ENCODE measurements at regions not wholly inside any gene's neighbourhood (a gene's known extent, or its start where the extent isn't known, plus 50 kb on each side); places are given as distances from the start of the nearest gene placed in this dataset.

DNA sequence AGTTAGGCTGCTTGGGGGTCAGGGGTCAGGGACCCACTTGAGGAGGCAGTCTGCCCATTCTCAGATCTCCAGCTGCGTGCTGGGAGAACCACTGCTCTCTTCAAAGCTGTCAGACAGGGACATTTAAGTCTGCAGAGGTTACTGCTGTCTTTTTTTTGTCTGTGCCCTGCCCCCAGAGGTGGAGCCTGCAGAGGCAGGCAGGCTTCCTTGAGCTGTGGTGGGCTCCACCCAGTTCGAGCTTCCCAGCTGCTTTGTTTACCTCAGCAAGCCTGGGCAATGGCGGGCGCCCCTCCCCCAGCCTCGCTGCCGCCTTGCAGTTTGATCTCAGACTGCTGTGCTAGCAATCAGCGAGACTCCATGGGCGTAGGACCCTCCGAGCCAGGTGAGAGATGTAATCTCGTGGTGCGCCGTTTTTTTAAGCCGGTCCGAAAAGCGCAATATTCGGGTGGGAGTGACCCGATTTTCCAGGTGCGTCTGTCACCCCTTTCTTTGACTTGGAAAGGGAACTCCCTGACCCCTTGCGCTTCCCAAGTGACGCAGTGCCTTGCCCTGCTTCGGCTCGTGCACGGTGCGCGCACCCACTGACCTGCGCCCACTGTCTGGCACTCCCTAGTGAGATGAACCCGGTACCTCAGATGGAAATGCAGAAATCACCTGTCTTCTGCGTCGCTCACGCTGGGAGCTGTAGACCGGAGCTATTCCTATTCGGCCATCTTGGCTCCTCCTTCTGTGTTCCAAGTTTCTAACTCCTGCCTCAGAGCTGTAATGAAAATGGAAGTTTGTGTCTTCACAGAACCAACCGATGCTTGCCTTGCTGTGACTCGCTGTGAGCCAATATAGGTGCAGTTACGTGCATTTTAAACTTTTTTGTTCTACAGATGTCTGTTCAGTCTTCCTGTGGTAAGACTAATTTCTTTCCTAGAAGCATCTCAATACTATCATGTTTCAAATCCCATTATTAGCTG is 156.8 kb upstream of the RPS23 start (continued):
- TF ChIP-seq, protein P1, sequence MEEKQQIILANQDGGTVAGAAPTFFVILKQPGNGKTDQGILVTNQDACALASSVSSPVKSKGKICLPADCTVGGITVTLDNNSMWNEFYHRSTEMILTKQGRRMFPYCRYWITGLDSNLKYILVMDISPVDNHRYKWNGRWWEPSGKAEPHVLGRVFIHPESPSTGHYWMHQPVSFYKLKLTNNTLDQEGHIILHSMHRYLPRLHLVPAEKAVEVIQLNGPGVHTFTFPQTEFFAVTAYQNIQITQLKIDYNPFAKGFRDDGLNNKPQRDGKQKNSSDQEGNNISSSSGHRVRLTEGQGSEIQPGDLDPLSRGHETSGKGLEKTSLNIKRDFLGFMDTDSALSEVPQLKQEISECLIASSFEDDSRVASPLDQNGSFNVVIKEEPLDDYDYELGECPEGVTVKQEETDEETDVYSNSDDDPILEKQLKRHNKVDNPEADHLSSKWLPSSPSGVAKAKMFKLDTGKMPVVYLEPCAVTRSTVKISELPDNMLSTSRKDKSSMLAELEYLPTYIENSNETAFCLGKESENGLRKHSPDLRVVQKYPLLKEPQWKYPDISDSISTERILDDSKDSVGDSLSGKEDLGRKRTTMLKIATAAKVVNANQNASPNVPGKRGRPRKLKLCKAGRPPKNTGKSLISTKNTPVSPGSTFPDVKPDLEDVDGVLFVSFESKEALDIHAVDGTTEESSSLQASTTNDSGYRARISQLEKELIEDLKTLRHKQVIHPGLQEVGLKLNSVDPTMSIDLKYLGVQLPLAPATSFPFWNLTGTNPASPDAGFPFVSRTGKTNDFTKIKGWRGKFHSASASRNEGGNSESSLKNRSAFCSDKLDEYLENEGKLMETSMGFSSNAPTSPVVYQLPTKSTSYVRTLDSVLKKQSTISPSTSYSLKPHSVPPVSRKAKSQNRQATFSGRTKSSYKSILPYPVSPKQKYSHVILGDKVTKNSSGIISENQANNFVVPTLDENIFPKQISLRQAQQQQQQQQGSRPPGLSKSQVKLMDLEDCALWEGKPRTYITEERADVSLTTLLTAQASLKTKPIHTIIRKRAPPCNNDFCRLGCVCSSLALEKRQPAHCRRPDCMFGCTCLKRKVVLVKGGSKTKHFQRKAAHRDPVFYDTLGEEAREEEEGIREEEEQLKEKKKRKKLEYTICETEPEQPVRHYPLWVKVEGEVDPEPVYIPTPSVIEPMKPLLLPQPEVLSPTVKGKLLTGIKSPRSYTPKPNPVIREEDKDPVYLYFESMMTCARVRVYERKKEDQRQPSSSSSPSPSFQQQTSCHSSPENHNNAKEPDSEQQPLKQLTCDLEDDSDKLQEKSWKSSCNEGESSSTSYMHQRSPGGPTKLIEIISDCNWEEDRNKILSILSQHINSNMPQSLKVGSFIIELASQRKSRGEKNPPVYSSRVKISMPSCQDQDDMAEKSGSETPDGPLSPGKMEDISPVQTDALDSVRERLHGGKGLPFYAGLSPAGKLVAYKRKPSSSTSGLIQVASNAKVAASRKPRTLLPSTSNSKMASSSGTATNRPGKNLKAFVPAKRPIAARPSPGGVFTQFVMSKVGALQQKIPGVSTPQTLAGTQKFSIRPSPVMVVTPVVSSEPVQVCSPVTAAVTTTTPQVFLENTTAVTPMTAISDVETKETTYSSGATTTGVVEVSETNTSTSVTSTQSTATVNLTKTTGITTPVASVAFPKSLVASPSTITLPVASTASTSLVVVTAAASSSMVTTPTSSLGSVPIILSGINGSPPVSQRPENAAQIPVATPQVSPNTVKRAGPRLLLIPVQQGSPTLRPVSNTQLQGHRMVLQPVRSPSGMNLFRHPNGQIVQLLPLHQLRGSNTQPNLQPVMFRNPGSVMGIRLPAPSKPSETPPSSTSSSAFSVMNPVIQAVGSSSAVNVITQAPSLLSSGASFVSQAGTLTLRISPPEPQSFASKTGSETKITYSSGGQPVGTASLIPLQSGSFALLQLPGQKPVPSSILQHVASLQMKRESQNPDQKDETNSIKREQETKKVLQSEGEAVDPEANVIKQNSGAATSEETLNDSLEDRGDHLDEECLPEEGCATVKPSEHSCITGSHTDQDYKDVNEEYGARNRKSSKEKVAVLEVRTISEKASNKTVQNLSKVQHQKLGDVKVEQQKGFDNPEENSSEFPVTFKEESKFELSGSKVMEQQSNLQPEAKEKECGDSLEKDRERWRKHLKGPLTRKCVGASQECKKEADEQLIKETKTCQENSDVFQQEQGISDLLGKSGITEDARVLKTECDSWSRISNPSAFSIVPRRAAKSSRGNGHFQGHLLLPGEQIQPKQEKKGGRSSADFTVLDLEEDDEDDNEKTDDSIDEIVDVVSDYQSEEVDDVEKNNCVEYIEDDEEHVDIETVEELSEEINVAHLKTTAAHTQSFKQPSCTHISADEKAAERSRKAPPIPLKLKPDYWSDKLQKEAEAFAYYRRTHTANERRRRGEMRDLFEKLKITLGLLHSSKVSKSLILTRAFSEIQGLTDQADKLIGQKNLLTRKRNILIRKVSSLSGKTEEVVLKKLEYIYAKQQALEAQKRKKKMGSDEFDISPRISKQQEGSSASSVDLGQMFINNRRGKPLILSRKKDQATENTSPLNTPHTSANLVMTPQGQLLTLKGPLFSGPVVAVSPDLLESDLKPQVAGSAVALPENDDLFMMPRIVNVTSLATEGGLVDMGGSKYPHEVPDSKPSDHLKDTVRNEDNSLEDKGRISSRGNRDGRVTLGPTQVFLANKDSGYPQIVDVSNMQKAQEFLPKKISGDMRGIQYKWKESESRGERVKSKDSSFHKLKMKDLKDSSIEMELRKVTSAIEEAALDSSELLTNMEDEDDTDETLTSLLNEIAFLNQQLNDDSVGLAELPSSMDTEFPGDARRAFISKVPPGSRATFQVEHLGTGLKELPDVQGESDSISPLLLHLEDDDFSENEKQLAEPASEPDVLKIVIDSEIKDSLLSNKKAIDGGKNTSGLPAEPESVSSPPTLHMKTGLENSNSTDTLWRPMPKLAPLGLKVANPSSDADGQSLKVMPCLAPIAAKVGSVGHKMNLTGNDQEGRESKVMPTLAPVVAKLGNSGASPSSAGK (IDR thresholded peaks at IDR 0.05) = peak; percentile 51
- TF ChIP-seq NRF1 (conservative IDR thresholded peaks at IDR 0.05 in 1 of 2, IDR thresholded peaks at IDR 0.05 in 1 of 2) (peak; percentile 30 to 50; a peak in 3 of 4 replicates), TAL1 (IDR thresholded peaks at IDR 0.05) (0 out of 2 replicates have a peak, but pooled peaks have one; percentile 2)
- TF ChIP-seq, protein P2, sequence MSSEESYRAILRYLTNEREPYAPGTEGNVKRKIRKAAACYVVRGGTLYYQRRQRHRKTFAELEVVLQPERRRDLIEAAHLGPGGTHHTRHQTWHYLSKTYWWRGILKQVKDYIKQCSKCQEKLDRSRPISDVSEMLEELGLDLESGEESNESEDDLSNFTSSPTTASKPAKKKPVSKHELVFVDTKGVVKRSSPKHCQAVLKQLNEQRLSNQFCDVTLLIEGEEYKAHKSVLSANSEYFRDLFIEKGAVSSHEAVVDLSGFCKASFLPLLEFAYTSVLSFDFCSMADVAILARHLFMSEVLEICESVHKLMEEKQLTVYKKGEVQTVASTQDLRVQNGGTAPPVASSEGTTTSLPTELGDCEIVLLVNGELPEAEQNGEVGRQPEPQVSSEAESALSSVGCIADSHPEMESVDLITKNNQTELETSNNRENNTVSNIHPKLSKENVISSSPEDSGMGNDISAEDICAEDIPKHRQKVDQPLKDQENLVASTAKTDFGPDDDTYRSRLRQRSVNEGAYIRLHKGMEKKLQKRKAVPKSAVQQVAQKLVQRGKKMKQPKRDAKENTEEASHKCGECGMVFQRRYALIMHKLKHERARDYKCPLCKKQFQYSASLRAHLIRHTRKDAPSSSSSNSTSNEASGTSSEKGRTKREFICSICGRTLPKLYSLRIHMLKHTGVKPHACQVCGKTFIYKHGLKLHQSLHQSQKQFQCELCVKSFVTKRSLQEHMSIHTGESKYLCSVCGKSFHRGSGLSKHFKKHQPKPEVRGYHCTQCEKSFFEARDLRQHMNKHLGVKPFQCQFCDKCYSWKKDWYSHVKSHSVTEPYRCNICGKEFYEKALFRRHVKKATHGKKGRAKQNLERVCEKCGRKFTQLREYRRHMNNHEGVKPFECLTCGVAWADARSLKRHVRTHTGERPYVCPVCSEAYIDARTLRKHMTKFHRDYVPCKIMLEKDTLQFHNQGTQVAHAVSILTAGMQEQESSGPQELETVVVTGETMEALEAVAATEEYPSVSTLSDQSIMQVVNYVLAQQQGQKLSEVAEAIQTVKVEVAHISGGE (CRISPR knock-in tag; IDR thresholded peaks at IDR 0.05) = 0 out of 6 replicates have a peak, but pooled peaks of 1 of the 3 experiments have one; percentile 17
- TF ChIP-seq, protein P3, sequence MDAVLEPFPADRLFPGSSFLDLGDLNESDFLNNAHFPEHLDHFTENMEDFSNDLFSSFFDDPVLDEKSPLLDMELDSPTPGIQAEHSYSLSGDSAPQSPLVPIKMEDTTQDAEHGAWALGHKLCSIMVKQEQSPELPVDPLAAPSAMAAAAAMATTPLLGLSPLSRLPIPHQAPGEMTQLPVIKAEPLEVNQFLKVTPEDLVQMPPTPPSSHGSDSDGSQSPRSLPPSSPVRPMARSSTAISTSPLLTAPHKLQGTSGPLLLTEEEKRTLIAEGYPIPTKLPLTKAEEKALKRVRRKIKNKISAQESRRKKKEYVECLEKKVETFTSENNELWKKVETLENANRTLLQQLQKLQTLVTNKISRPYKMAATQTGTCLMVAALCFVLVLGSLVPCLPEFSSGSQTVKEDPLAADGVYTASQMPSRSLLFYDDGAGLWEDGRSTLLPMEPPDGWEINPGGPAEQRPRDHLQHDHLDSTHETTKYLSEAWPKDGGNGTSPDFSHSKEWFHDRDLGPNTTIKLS (IDR thresholded peaks at IDR 0.05; ENCODE audit: borderline replicate concordance, low read depth) = 0 out of 2 replicates have a peak, but pooled peaks have one; percentile 27
